Fibroblast of the aortic adventitia (primary cell): ENCODE measurements at regions not wholly inside any gene's neighbourhood (a gene's known extent, or its start where the extent isn't known, plus 50 kb on each side); places are given as distances from the start of the nearest gene placed in this dataset.

Experiments
- DNase-seq: peaks from one replicate; pipeline ENCODE4 v3.0.0-alpha.2; 2010; ENCODE audit warnings: low read depth
- H3K4me3 ChIP-seq: 2 replicates; pipeline ENCODE4 v1.5.1; 2011; ENCODE audit warnings: low read depth, mild to moderate bottlenecking, control low read depth, low read length, moderate library complexity
- TF ChIP-seq, protein P1 (sequence below): IDR thresholded peaks from 2 replicates; pipeline ENCODE4 v1.5.1; 2011; ENCODE audit warnings: mild to moderate bottlenecking, low read length, control low read depth, inconsistent platforms; ENCODE audit not compliant: insufficient read depth

DNA sequence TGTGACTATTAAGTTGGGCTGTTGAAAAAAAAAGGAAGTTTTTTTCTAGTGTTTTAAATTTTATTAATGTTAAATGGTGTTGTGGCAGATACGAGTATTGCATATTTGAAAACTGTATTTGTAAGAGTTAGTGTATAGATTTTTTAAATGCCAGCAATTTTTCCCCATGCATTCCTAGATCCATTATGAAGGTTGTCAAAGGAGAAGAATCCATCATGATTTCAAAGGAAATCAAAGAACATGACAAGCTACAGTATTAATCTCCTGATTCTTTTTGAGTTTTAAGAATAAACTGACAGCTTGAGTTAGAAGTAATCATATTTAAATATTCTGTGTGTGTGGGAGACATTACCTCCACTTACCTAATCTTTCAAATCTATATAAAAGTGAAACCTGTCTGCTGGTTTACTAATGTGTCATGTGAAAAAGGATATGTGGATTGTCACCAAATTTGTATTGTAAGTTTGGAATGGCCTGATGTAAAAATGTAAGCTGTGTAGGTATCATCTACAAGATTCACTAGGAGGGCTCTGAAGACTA, 111.0 kb upstream of the HS3ST5 start:
- TF ChIP-seq, protein P1, sequence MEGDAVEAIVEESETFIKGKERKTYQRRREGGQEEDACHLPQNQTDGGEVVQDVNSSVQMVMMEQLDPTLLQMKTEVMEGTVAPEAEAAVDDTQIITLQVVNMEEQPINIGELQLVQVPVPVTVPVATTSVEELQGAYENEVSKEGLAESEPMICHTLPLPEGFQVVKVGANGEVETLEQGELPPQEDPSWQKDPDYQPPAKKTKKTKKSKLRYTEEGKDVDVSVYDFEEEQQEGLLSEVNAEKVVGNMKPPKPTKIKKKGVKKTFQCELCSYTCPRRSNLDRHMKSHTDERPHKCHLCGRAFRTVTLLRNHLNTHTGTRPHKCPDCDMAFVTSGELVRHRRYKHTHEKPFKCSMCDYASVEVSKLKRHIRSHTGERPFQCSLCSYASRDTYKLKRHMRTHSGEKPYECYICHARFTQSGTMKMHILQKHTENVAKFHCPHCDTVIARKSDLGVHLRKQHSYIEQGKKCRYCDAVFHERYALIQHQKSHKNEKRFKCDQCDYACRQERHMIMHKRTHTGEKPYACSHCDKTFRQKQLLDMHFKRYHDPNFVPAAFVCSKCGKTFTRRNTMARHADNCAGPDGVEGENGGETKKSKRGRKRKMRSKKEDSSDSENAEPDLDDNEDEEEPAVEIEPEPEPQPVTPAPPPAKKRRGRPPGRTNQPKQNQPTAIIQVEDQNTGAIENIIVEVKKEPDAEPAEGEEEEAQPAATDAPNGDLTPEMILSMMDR, result no peak
- H3K4me3 ChIP-seq, result no peak overlapping the region
- DNase-seq, result no peak

DNA sequence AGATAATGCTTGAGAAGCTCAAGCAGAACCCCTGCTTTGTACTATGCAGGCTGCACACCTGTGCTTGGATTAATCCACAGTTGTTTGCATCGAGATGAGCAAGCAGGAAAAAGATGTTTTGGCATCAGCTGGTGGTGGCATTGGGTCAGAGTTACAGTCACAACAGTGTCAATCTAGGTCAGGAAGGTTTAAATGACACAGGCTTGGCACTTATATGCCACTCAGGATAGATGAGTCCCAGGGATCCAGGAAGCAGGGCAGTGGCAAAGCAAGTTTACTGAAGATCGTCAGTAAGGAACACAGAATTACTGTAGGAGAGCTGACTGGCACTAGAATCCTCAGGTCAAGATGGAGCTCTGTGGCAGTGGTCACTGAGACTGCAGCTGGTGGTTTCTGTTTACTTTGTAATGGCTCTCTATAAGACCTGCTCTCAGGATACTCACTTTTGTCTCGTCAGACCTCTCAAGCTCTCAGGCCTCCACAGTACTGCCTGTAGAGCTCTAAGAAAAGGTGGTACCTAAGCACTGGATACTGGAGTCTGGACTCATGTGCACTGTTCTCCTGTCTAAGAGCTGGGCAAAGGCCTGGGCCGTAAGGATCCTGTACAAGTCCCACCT, 110.1 kb upstream of the HS3ST5 start:
- TF ChIP-seq, protein P1, result no peak
- H3K4me3 ChIP-seq, result no peak overlapping the region
- DNase-seq, result no peak

DNA sequence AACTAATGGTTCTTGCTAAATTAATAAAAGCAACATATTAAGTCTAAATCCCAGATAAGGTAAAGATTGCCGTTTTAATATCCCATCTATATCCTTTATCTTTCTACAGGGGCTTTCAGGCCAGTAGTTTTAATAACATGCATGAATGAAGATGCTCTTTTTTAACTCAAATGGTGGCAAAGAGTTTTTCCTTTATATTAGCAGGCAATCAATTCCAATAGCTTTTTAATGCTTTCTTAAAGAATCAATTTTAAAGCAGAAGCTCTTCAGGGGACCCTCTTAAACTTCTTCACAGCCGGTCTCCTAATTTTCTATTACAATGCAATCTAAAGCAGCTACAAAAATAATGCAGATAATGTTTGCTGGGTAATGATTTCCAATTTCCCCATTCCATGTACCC, 107.8 kb upstream of the HS3ST5 start:
- TF ChIP-seq, protein P1, result no peak
- H3K4me3 ChIP-seq, result no peak overlapping the region
- no peak for DNase-seq

DNA sequence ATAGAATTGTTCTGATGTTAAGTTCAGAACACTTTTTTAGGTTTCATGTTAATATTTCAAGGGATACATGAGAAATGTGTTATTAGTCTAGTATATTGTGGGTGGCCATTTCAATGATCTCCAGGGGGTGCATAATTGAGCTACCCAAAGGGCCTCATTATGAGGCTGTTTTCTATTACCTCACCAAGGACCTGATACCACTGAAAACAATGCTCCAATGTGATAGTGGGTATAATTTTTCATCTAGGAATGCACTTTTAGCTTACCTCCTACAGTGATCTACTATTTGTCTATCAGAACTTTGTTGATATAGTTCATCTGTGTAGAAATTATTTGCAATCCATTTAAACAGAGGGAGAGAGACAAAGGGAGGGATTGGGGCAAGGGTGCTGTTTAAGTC, 106.8 kb upstream of the HS3ST5 start:
- no peak for DNase-seq
- TF ChIP-seq, protein P1, result no peak

DNA sequence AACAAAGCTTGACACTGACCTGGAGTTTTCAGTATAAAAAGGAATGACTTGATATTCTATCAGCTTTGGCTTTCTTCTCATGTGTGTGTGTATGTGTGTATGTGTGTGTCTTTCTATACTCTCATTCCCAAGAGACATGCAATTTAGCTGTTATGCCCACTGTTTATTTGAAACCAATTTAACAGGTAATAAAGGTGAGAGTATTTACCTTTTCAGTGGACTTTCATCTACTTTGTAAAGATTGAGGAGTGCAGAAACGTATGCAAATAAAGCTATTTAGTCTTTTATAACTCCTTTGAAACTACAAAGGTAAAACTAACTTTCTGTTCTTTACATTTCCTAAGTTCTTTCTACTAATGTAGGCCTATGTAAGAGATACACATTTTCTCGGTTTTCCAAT, 103.5 kb upstream of the HS3ST5 start:
- TF ChIP-seq, protein P1, result no peak
- H3K4me3 ChIP-seq, result no peak overlapping the region
- DNase-seq, result no peak

More for the DNA sequence above, 106.8 kb upstream of the HS3ST5 start:
- no peak overlapping the region for H3K4me3 ChIP-seq

DNA sequence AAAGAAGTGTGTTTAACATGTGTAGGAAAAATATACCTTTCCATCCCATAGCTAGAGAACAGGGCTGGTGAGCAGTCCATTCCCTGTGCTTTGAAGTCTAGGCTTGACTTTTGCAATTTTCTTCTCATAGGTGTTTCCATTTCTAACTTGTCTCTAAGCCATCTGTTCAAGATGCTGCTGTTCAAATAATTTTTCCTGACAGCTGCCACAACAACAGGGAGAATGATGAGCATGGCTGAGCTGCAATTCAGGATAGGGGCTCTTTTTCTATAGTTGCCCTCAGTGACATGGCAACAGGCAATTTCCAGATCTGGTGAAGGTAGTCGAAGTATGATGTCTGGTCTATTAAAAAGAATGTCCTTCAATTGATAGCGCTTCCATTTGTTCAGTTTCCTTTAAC, 103.0 kb upstream of the HS3ST5 start:
- no peak overlapping the region for H3K4me3 ChIP-seq
- no peak for DNase-seq
- TF ChIP-seq, protein P1, result no peak

DNA sequence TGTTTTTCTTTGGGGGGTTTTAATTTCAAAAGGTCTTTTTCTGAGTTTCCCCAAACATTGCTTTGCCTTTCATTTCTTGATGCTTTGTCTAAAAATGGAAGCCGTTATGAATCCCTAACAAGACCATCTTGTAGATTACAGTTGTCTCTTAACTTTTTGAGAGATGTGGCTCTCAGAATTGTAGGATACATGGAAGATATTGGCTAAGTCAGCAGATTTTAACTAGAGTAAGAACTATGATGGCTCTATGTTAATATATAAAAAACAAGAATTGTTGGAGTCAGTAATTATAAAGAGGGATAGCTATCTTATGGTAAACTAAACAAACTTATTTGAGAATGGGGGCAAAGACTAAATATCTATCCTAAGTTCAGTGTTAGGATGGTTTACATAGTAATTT, 96.6 kb upstream of the HS3ST5 start:
- no peak for DNase-seq
- H3K4me3 ChIP-seq, result no peak overlapping the region
- TF ChIP-seq, protein P1, result no peak
